Stomach (tissue), 8 donors: ENCODE measurements at regions not wholly inside any gene's neighbourhood (a gene's known extent, or its start where the extent isn't known, plus 50 kb on each side); places are given as distances from the start of the nearest gene placed in this dataset.
A peak's percentile ranks its signal among the peaks of the same experiment; 100 is the strongest.

Source experiments
- DNase-seq, 2 donors: peaks; one replicate each; pipeline versions ENCODE4 v3.0.0 to v3.0.0-alpha.2; 2013 to 2019
- H3K27ac ChIP-seq, 5 donors: fragments of 200-600 bp in 4 of 5; sonication (generic) in 4 of 5; one replicate each; pipeline ENCODE4 v1.5.1; 2013 to 2019; ENCODE audit warnings: mild to moderate bottlenecking in 1 of 5, moderate library complexity in 1 of 5
- H3K27me3 ChIP-seq, 3 donors: fragments of 200-600 bp; sonication (generic); one replicate each; pipeline ENCODE4 v1.5.1; 2017 to 2019; ENCODE audit warnings: mixed run types in 1 of 3
- H3K36me3 ChIP-seq, 4 donors: fragments of 200-600 bp; sonication (generic); 1 replicate in 3 of 4; 2 replicates in 1 of 4; pipeline ENCODE4 v1.5.1; 2016 to 2019
- H3K4me1 ChIP-seq, 4 donors: fragments of 200-600 bp; sonication (generic); one replicate each; pipeline ENCODE4 v1.5.1; 2016 to 2019
- H3K4me3 ChIP-seq, 4 donors: fragments of 200-600 bp; sonication (generic) in 3 of 4; one replicate each; pipeline ENCODE4 v1.5.1; 2016 to 2019; ENCODE audit warnings: mild to moderate bottlenecking in 1 of 4
- H3K9me3 ChIP-seq, 4 donors: fragments of 200-600 bp; sonication (generic); one replicate each; pipeline ENCODE4 v1.5.1; 2016 to 2019
- CTCF ChIP-seq, 7 experiments: fragments of 450-650 bp in 4 of 7; fragments of 200-600 bp in 3 of 7; sonication (generic) in 3 of 7; IDR thresholded peaks; one replicate each; pipeline ENCODE4 v1.5.1; 2016 to 2019; ENCODE audit warnings: antibody characterized with exemption in 7 of 7, control low read depth in 2 of 7, mild to moderate bottlenecking in 1 of 7
- EP300 ChIP-seq: sonication (generic); formaldehyde crosslinking; IDR thresholded peaks from one replicate; pipeline ENCODE4 v1.6.1; 2017; ENCODE audit warnings: antibody characterized with exemption
- POLR2A ChIP-seq, 4 donors: fragments of 450-650 bp; IDR thresholded peaks; one replicate each; pipeline ENCODE4 v1.6.1; 2016; ENCODE audit warnings: antibody characterized with exemption in 4 of 4, control low read depth in 2 of 4, mild to moderate bottlenecking in 1 of 4, moderate library complexity in 1 of 4
- POLR2AphosphoS5 ChIP-seq, 3 donors: sonication (generic); formaldehyde crosslinking; IDR thresholded peaks; one replicate each; pipeline ENCODE4 v1.6.1; 2016; ENCODE audit warnings: antibody characterized with exemption in 3 of 3
- WGBS, 5 donors: extraction: QIAGEN DNeasy Blood & Tissue Kit in 3 of 5; methylation state at CpG; one replicate each; pipeline versions ENCODE4 v1.1.5 to v1.1.7; 2013 to 2018; 5-methylcytosine and 5-hydroxymethylcytosine counted together
- intact Hi-C: fragments of 100-400 bp; cut with DNase I; formaldehyde crosslinking; loops from one replicate; pipeline ENCODE4 v1.15.1; 2023; ENCODE audit warnings: low total_unique reads
- donor health status: healthy with polysubstance abuse.
- donor health status: Bipolar disorder and iron deficiency.
- donor health status: healthy.

- TF ChIP-seq POLR2A (IDR thresholded peaks at IDR 0.05) = no peak
- no peak for TF ChIP-seq POLR2AphosphoS5 (IDR thresholded peaks at IDR 0.05)
- TF ChIP-seq EP300 = no peak
- no peak for TF ChIP-seq CTCF (IDR thresholded peaks at IDR 0.05)
- intact Hi-C loops = no loop called here
- DNase-seq = no peak
- Histone ChIP-seq H3K4me1 (no peaks in the 10 kb centered on the region), H3K27ac (no peak overlapping the region), H3K4me3 (no peak overlapping the region), H3K9me3 (peaks cover 0 to 14% (median 11%) of the 10 kb centered on the region in 4 donors), H3K27me3 (no peaks in the 10 kb centered on the region), H3K36me3 (no peaks in the 10 kb centered on the region)
These were observed 188.2 kb downstream of the SI start for GRCh38 chr3:164890061-164890460.

DNA sequence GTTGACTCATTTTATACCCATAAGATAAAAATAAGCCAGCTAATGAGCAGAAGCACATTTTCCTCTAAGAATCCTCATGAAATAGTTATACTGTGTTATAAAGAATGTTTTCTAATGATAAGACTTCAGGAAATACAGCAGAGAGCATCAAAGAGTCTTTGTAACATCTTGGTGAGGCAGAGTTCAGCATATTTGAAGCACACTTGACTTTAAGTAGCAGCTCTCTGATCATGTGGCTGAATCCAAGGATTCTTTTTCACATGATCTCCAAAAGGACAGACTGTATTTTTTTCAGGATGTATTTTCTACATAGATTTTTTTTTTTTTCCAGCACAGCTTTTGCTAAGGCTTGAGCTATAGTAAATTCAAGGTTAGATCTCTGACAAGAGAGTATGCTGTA lies 195.1 kb downstream of the SI start:
- Histone ChIP-seq H3K4me3 (no peak overlapping the region), H3K36me3 (no peaks in the 10 kb centered on the region), H3K4me1 (no peaks in the 10 kb centered on the region), H3K27me3 (no peaks in the 10 kb centered on the region), H3K27ac (no peak overlapping the region), H3K9me3 (peaks cover 0 to 8% (median 2%) of the 10 kb centered on the region in 4 donors)
- intact Hi-C loops = no loop called here
- no peak for DNase-seq
- TF ChIP-seq POLR2A (IDR thresholded peaks at IDR 0.05) = no peak
- TF ChIP-seq POLR2AphosphoS5 (IDR thresholded peaks at IDR 0.05) = no peak
- TF ChIP-seq CTCF (IDR thresholded peaks at IDR 0.05) = no peak
- no peak for TF ChIP-seq EP300

DNA sequence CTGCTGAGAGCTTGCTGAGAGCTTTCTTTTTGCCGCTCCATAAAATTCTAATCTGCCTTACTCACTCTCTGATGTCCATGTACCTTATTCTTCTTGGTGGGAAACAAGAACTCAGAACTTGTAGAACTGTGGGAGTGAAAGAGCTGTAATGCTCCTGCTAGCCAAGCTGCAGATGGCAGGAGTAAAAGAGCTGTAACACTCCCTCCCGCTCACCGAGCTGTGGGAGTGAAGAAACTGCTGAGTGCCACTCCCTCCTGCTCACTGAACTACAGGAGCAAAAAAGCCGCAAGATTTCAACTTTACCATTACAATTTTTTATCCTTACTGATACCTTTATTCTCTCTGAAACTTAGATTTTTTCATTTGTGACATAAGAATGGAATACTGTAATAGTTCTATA lies 199.1 kb downstream of the SI start:
- no peak overlapping the region for H3K27ac ChIP-seq
- H3K4me1 ChIP-seq = no peaks in the 10 kb centered on the region
- peak in 1 of 2 donors; percentile 12 for DNase-seq
- H3K36me3 ChIP-seq = no peaks in the 10 kb centered on the region
- intact Hi-C loops = no loop called here
- H3K4me3 ChIP-seq = no peak overlapping the region
- TF ChIP-seq EP300 = no peak
- no peak for TF ChIP-seq CTCF (IDR thresholded peaks at IDR 0.05)
- no peak for TF ChIP-seq POLR2AphosphoS5 (IDR thresholded peaks at IDR 0.05)
- TF ChIP-seq POLR2A (IDR thresholded peaks at IDR 0.05) = no peak
- 42 to 61% (median 46%) methylated on average over 4 of the region's 4 CpGs for WGBS, 5 donors
- no peaks in the 10 kb centered on the region for H3K27me3 ChIP-seq
- no peaks in the 10 kb centered on the region for H3K9me3 ChIP-seq

DNA sequence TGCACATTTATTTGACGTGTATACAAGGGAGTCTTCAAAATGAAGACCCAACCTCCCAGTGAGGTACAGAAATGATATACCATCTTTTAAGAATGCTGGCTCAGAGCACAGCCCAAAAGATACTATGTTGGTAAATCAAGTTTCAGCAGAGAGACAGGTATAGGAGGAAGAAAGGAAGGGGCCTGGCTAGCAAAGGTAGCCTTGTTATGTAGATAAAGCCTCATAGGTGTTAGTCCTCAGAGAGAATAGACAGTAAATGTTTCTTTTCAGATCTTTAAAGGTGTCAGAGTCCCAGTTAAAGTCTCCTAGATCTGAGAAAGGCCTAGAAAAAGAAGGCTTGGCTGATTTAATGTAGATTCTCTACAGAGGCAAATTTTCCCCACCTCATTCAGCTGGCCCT lies 213.8 kb downstream of the SI start:
- Histone ChIP-seq H3K36me3 (no peaks in the 10 kb centered on the region), H3K27me3 (no peaks in the 10 kb centered on the region), H3K4me1 (no peaks in the 10 kb centered on the region), H3K9me3 (no peaks in the 10 kb centered on the region), H3K4me3 (no peak overlapping the region), H3K27ac (no peak overlapping the region)
- TF ChIP-seq POLR2AphosphoS5 (IDR thresholded peaks at IDR 0.05) (no peak), POLR2A (IDR thresholded peaks at IDR 0.05) (no peak), CTCF (IDR thresholded peaks at IDR 0.05) (no peak), EP300 (no peak)
- 0 to 90% (median 9%) methylated on average over 1 of the region's 1 CpG for WGBS, 5 donors
- intact Hi-C loops = no loop called here
- DNase-seq = no peak

GRCh38 chr3:164852866-164853265 lies 225.4 kb downstream of the SI start:
- intact Hi-C loops = no loop called here
- Histone ChIP-seq H3K4me3 (no peak overlapping the region), H3K36me3 (no peaks in the 10 kb centered on the region), H3K4me1 (no peaks in the 10 kb centered on the region), H3K27me3 (no peaks in the 10 kb centered on the region), H3K9me3 (no peaks in the 10 kb centered on the region), H3K27ac (no peak overlapping the region)
- 9 to 22% (median 19%) methylated on average over 1 of the region's 1 CpG for WGBS, 5 donors
- no peak for DNase-seq
- TF ChIP-seq CTCF (IDR thresholded peaks at IDR 0.05) = no peak
- TF ChIP-seq POLR2A (IDR thresholded peaks at IDR 0.05) = no peak
- TF ChIP-seq POLR2AphosphoS5 (IDR thresholded peaks at IDR 0.05) = no peak
- no peak for TF ChIP-seq EP300
